ENCODE measurements at regions not wholly inside any gene's neighbourhood (a gene's known extent, or its start where the extent isn't known, plus 50 kb on each side); places are given as distances from the start of the nearest gene placed in this dataset.
"Not testable (repeated sequence)": the region's sequence is repeated elsewhere in the genome, so short reads cannot be mapped to it uniquely, and the experiment has no call there.

- DNase-seq: not testable (repeated sequence)
Measured at GRCh38 chr3:180424305-180424704, 177.7 kb upstream of the TTC14 start.

- no peak for DNase-seq
Measured at GRCh38 chr3:180430896-180431295, 171.1 kb upstream of the TTC14 start.

GRCh38 chr3:180433152-180433551 is 168.8 kb upstream of the TTC14 start:
- no peak for DNase-seq

GRCh38 chr3:180447136-180447535 is 154.8 kb upstream of the TTC14 start:
- DNase-seq: no peak

- DNase-seq: not testable (repeated sequence)
Measured at GRCh38 chr3:180448407-180448806, 153.6 kb upstream of the TTC14 start.

- no peak for DNase-seq
Measured at GRCh38 chr3:180457225-180457624, 144.7 kb upstream of the TTC14 start.

- DNase-seq: no peak
Measured at GRCh38 chr3:180466401-180467011, 135.5 kb upstream of the TTC14 start.

GRCh38 chr3:180467177-180467576 is 134.8 kb upstream of the TTC14 start:
- no peak for DNase-seq

GRCh38 chr3:180469149-180469548 is 132.8 kb upstream of the TTC14 start:
- no peak for DNase-seq

GRCh38 chr3:180478695-180479094 is 123.3 kb upstream of the TTC14 start:
- DNase-seq: no peak

- DNase-seq: no peak
Measured at GRCh38 chr3:180492047-180492446, 109.9 kb upstream of the TTC14 start.

- no peak for DNase-seq
Measured at GRCh38 chr3:180496995-180497394, 105.0 kb upstream of the TTC14 start.

GRCh38 chr3:180516368-180516767 is 85.6 kb upstream of the TTC14 start:
- no peak for DNase-seq

- DNase-seq: no peak
Measured at GRCh38 chr3:180523040-180523439, 78.9 kb upstream of the TTC14 start.

- no peak for DNase-seq
Measured at GRCh38 chr3:180528843-180529242, 73.1 kb upstream of the TTC14 start.

- no peak for DNase-seq
Measured at GRCh38 chr3:180529778-180530177, 72.2 kb upstream of the TTC14 start.

- no peak for DNase-seq
Measured at GRCh38 chr3:180530276-180530675, 71.7 kb upstream of the TTC14 start.

GRCh38 chr3:180531303-180532278 is 70.4 kb upstream of the TTC14 start:
- DNase-seq: no peak

- DNase-seq: no peak
Measured at GRCh38 chr3:180534828-180535227, 67.1 kb upstream of the TTC14 start.

GRCh38 chr3:180538493-180538892 is 63.5 kb upstream of the TTC14 start:
- no peak for DNase-seq

- no peak for DNase-seq
Measured at GRCh38 chr3:180543877-180544276, 58.1 kb upstream of the TTC14 start.

GRCh38 chr3:180546863-180547262 is 55.1 kb upstream of the TTC14 start:
- DNase-seq: no peak

- no peak for DNase-seq
Measured at GRCh38 chr3:180548050-180548449, 53.9 kb upstream of the TTC14 start.

Data from NCI-H1105 treated with DMSO at 0.1 percent for 48 hours (cell line).